Neural crest cell (in vitro differentiated cells): ENCODE measurements at regions not wholly inside any gene's neighbourhood (a gene's known extent, or its start where the extent isn't known, plus 50 kb on each side); places are given as distances from the start of the nearest gene placed in this dataset.
"Not testable (repeated sequence)": the region's sequence is repeated elsewhere in the genome, so short reads cannot be mapped to it uniquely, and the experiment has no call there.

Source experiments
- DNase-seq: peaks from one replicate; pipeline ENCODE4 v3.0.0; 2021; ENCODE audit warnings: low read depth, mixed read lengths, low spot score
- H3K27ac Mint-ChIP-seq: one replicate; pipeline ENCODE4 v1.8.0; 2021; ENCODE audit warnings: mild to moderate bottlenecking, mixed read lengths; ENCODE audit not compliant: unreplicated experiment
- H3K27me3 Mint-ChIP-seq: 2 replicates; pipeline ENCODE4 v1.8.0; 2021; ENCODE audit warnings: low read depth, mild to moderate bottlenecking, mixed read lengths
- H3K36me3 Mint-ChIP-seq: 2 replicates; pipeline ENCODE4 v1.8.0; 2021; ENCODE audit warnings: low read depth, mild to moderate bottlenecking, mixed read lengths
- H3K4me1 Mint-ChIP-seq: 2 replicates; pipeline ENCODE4 v1.8.0; 2021; ENCODE audit warnings: mixed read lengths
- H3K4me3 Mint-ChIP-seq: one replicate; pipeline ENCODE4 v1.8.0; 2021; ENCODE audit warnings: mild to moderate bottlenecking, mixed read lengths
- H3K9me3 Mint-ChIP-seq: 2 replicates; pipeline ENCODE4 v1.8.0; 2021; ENCODE audit warnings: mixed read lengths
- CTCF ChIP-seq: fragments of 200-600 bp; sonication (generic); conservative IDR thresholded peaks from 2 replicates; pipeline ENCODE4 v1.5.0; 2021; ENCODE audit warnings: antibody characterized with exemption, mild to moderate bottlenecking

- no peak overlapping the region for H3K4me3 Mint-ChIP-seq
- no peaks in the 10 kb centered on the region for H3K36me3 Mint-ChIP-seq
- peaks cover 2% of the 10 kb centered on the region for H3K9me3 Mint-ChIP-seq
- no peak for TF ChIP-seq CTCF
- H3K4me1 Mint-ChIP-seq: no peaks in the 10 kb centered on the region
- no peaks in the 10 kb centered on the region for H3K27me3 Mint-ChIP-seq
- DNase-seq: no peak
- no peak overlapping the region for H3K27ac Mint-ChIP-seq
Measured at GRCh38 chr4:148914301-148914700, 472.1 kb upstream of the NR3C2 start.

- no peak for DNase-seq
- Mint-ChIP-seq H3K36me3 (peaks cover 6% of the 10 kb centered on the region), H3K4me1 (no peaks in the 10 kb centered on the region), H3K9me3 (peaks cover 10% of the 10 kb centered on the region), H3K4me3 (no peak overlapping the region), H3K27me3 (no peaks in the 10 kb centered on the region), H3K27ac (no peak overlapping the region)
- TF ChIP-seq CTCF: no peak
Measured at GRCh38 chr4:148903388-148903787, 461.2 kb upstream of the NR3C2 start.

- H3K27ac Mint-ChIP-seq: no peak overlapping the region
Measured at GRCh38 chr4:148901075-148901705, 459.0 kb upstream of the NR3C2 start.

GRCh38 chr4:148898139-148898538 lies 455.9 kb upstream of the NR3C2 start:
- not testable (repeated sequence) for H3K27ac Mint-ChIP-seq, H3K4me1 Mint-ChIP-seq, H3K4me3 Mint-ChIP-seq, DNase-seq, H3K27me3 Mint-ChIP-seq, H3K36me3 Mint-ChIP-seq
- H3K9me3 Mint-ChIP-seq: peaks cover 13% of the 10 kb centered on the region

More at GRCh38 chr4:148901075-148901705, 459.0 kb upstream of the NR3C2 start:
- Mint-ChIP-seq H3K4me3 (no peak overlapping the region), H3K27me3 (no peaks in the 10 kb centered on the region), H3K4me1 (no peaks in the 10 kb centered on the region), H3K9me3 (peaks cover 11% of the 10 kb centered on the region), H3K36me3 (peaks cover 7% of the 10 kb centered on the region)
- TF ChIP-seq CTCF: no peak
- DNase-seq: no peak

- H3K4me3 Mint-ChIP-seq: no peak overlapping the region
- no peaks in the 10 kb centered on the region for H3K27me3 Mint-ChIP-seq
- no peak for DNase-seq
- H3K27ac Mint-ChIP-seq: no peak overlapping the region
- H3K9me3 Mint-ChIP-seq: peaks cover 3% of the 10 kb centered on the region
- peaks cover 4% of the 10 kb centered on the region for H3K4me1 Mint-ChIP-seq
- no peak for TF ChIP-seq CTCF
- H3K36me3 Mint-ChIP-seq: no peaks in the 10 kb centered on the region
Measured at GRCh38 chr4:148893095-148893494, 450.9 kb upstream of the NR3C2 start.

GRCh38 chr4:148883891-148884290 lies 441.7 kb upstream of the NR3C2 start:
- H3K36me3 Mint-ChIP-seq: no peaks in the 10 kb centered on the region
- H3K9me3 Mint-ChIP-seq: peaks cover 3% of the 10 kb centered on the region
- TF ChIP-seq CTCF: no peak
- peaks cover 5% of the 10 kb centered on the region for H3K27me3 Mint-ChIP-seq
- no peak for DNase-seq
- H3K27ac Mint-ChIP-seq: no peak overlapping the region
- peaks cover 20% of the 10 kb centered on the region for H3K4me1 Mint-ChIP-seq
- no peak overlapping the region for H3K4me3 Mint-ChIP-seq
